IMR-90 (cell line): ENCODE measurements at regions not wholly inside any gene's neighbourhood (a gene's known extent, or its start where the extent isn't known, plus 50 kb on each side); places are given as distances from the start of the nearest gene placed in this dataset.

Experiments used
- ATAC-seq: fragments of 200-7000 bp; cut with Tn5 transposase; 2 replicates; pipeline ENCODE4 v1.9.1; 2020; ENCODE audit warnings: low read depth, mild to moderate bottlenecking, moderate library complexity
- BruUV-seq: library from RNA; stranded (reverse); fragments of 400-500 nt; replicated peaks from 2 replicates; lab custom pipeline; 2021; lab: Mats Ljungman, UMichigan
- CTCF ChIA-PET: fragments of 300-600 bp; formaldehyde crosslinking; extraction: SDS; loops from one replicate; lab custom pipeline; 2021; ENCODE audit warnings: antibody characterized with exemption; lab: Yijun Ruan, JAX
- POLR2A ChIA-PET: fragments of 300-600 bp; sonication (Branson Sonifier 250); formaldehyde crosslinking; loops from one replicate; lab custom pipeline; 2022; ENCODE audit warnings: antibody characterized with exemption; ENCODE audit not compliant: unreplicated experiment; lab: Charles Lee
- DNase-seq: peaks from one replicate; pipeline ENCODE4 v3.0.0; 2013
- H2AFZ ChIP-seq: replicated peaks from 2 replicates; pipeline ENCODE3; 2013; ENCODE audit warnings: low read length, mild to moderate bottlenecking; ENCODE audit not compliant: poor library complexity
- H2AK5ac ChIP-seq: 2 replicates; pipeline ENCODE4 v1.6.1; 2013; ENCODE audit warnings: low read depth, low read length, inconsistent platforms
- H2AK9ac ChIP-seq: replicated peaks from 2 replicates; pipeline ENCODE3; 2013; ENCODE audit warnings: mild to moderate bottlenecking, low read depth, low read length, moderate library complexity; ENCODE audit not compliant: poor library complexity
- H2BK120ac ChIP-seq: 2 replicates; pipeline ENCODE4 v1.6.1; 2013; ENCODE audit warnings: low read depth, low read length, inconsistent platforms
- H2BK15ac ChIP-seq: 3 replicates; pipeline ENCODE4 v1.6.1; 2013; ENCODE audit warnings: low read depth, low read length, inconsistent platforms
- H2BK20ac ChIP-seq: 2 replicates; pipeline ENCODE4 v1.6.1; 2013; ENCODE audit warnings: low read depth, mild to moderate bottlenecking, inconsistent platforms, low read length, moderate library complexity
- H2BK5ac ChIP-seq: 2 replicates; pipeline ENCODE4 v1.6.1; 2013; ENCODE audit warnings: mild to moderate bottlenecking, low read depth, low read length, inconsistent platforms; ENCODE audit not compliant: poor library complexity, severe bottlenecking
- H3K14ac ChIP-seq: replicated peaks from 2 replicates; pipeline ENCODE4 v1.6.1; 2013; ENCODE audit warnings: low read depth, low read length, inconsistent platforms
- H3K18ac ChIP-seq: 2 replicates; pipeline ENCODE4 v1.6.1; 2013; ENCODE audit warnings: low read depth, low read length, control low read depth
- H3K23ac ChIP-seq: 2 replicates; pipeline ENCODE4 v1.6.1; 2013; ENCODE audit warnings: low read depth, low read length, inconsistent platforms
- H3K27ac ChIP-seq: 2 replicates; pipeline ENCODE4 v1.5.1; 2013; ENCODE audit warnings: mild to moderate bottlenecking, control low read depth, low read length; ENCODE audit not compliant: insufficient read depth
- H3K27me3 ChIP-seq: 2 replicates; pipeline ENCODE4 v1.6.1; 2013; ENCODE audit warnings: low read length; ENCODE audit not compliant: control insufficient read depth, insufficient read depth
- H3K36me3 ChIP-seq: 2 replicates; pipeline ENCODE4 v1.6.1; 2013; ENCODE audit warnings: low read length, mixed read lengths; ENCODE audit not compliant: control insufficient read depth, insufficient read depth
- H3K4ac ChIP-seq: 2 replicates; pipeline ENCODE4 v1.6.1; 2013; ENCODE audit warnings: low read depth, low read length, inconsistent platforms
- H3K4me1 ChIP-seq: 2 replicates; pipeline ENCODE4 v1.6.1; 2013; ENCODE audit warnings: low read length, mixed read lengths; ENCODE audit not compliant: control insufficient read depth, insufficient read depth
- H3K4me2 ChIP-seq: 2 replicates; pipeline ENCODE4 v1.6.1; 2013; ENCODE audit warnings: low read depth, mild to moderate bottlenecking, control low read depth, low read length, moderate library complexity
- H3K4me3 ChIP-seq: 2 replicates; pipeline ENCODE4 v1.5.1; 2013; ENCODE audit warnings: low read depth, mild to moderate bottlenecking, control low read depth, low read length, moderate library complexity; ENCODE audit not compliant: insufficient read depth
- H3K56ac ChIP-seq: 2 replicates; pipeline ENCODE4 v1.6.1; 2013; ENCODE audit warnings: low read length, inconsistent platforms; ENCODE audit not compliant: insufficient read depth; ENCODE audit errors: extremely low read depth
- H3K79me1 ChIP-seq, 2 experiments: 2 replicates each; pipeline ENCODE4 v1.6.1; 2013; ENCODE audit warnings: low read length in 2 of 2, inconsistent platforms in 1 of 2, low read depth in 1 of 2
- H3K9ac ChIP-seq: 2 replicates; pipeline ENCODE4 v1.6.1; 2013; ENCODE audit warnings: low read depth, low read length, control low read depth
- H3K9me1 ChIP-seq: 2 replicates; pipeline ENCODE4 v1.6.1; 2013; ENCODE audit warnings: low read length, inconsistent platforms; ENCODE audit not compliant: insufficient read depth
- H3K9me3 ChIP-seq: 2 replicates; pipeline ENCODE4 v1.6.1; 2013; ENCODE audit warnings: low read length; ENCODE audit not compliant: control insufficient read depth, insufficient read depth
- H4K20me1 ChIP-seq: 2 replicates; pipeline ENCODE4 v1.6.1; 2013; ENCODE audit warnings: low read length, inconsistent platforms; ENCODE audit not compliant: insufficient read depth
- H4K5ac ChIP-seq: 2 replicates; pipeline ENCODE4 v1.6.1; 2013; ENCODE audit warnings: mild to moderate bottlenecking, low read depth, low read length, control low read depth
- H4K8ac ChIP-seq, 2 experiments: 2 replicates each; pipeline ENCODE4 v1.6.1; 2013; ENCODE audit warnings: low read depth in 2 of 2, low read length in 2 of 2, control low read depth in 1 of 2, inconsistent platforms in 1 of 2
- H4K91ac ChIP-seq: 2 replicates; pipeline ENCODE4 v1.6.1; 2013; ENCODE audit warnings: low read depth, low read length, inconsistent platforms; ENCODE audit not compliant: insufficient read depth
- BHLHE40 ChIP-seq: fragments of 150-350 bp; IDR thresholded peaks from 2 replicates; pipeline ENCODE4 v1.6.1; 2016; ENCODE audit warnings: mild to moderate bottlenecking, low read depth, low read length
- CEBPB ChIP-seq: IDR thresholded peaks from 2 replicates; pipeline ENCODE4 v1.6.1; 2012; ENCODE audit warnings: low read depth, low read length, improper control_type of control experiment
- CHD1 ChIP-seq: IDR thresholded peaks from 2 replicates; pipeline ENCODE4 v1.6.1; 2012; ENCODE audit warnings: low read depth, low read length, improper control_type of control experiment
- FOS ChIP-seq: fragments of 150-350 bp; IDR thresholded peaks from 2 replicates; pipeline ENCODE4 v1.6.1; 2016; ENCODE audit warnings: low read depth, low read length
- MAFK ChIP-seq: IDR thresholded peaks from 2 replicates; pipeline ENCODE4 v1.6.1; 2012; ENCODE audit warnings: low read depth, low read length, improper control_type of control experiment
- MAZ ChIP-seq: IDR thresholded peaks from 2 replicates; pipeline ENCODE4 v1.6.1; 2012; ENCODE audit warnings: low read depth, mild to moderate bottlenecking, low read length, improper control_type of control experiment, moderate library complexity, borderline replicate concordance
- MXI1 ChIP-seq: IDR thresholded peaks from 2 replicates; pipeline ENCODE4 v1.6.1; 2012; ENCODE audit warnings: low read depth, mild to moderate bottlenecking, low read length, moderate library complexity, borderline replicate concordance
- NFE2L2 ChIP-seq: fragments of 150-350 bp; IDR thresholded peaks from 2 replicates; pipeline ENCODE4 v1.6.1; 2016; ENCODE audit warnings: low read depth, mild to moderate bottlenecking, low read length
- POLR2A ChIP-seq: IDR thresholded peaks from 2 replicates; pipeline ENCODE4 v1.6.1; 2012; ENCODE audit warnings: mild to moderate bottlenecking, low read depth, low read length
- RAD21 ChIP-seq: IDR thresholded peaks from 2 replicates; pipeline ENCODE4 v1.6.1; 2012; ENCODE audit warnings: low read length, improper control_type of control experiment
- RCOR1 ChIP-seq: IDR thresholded peaks from 2 replicates; pipeline ENCODE4 v1.6.1; 2012; ENCODE audit warnings: mild to moderate bottlenecking, low read length, improper control_type of control experiment; ENCODE audit not compliant: insufficient replicate concordance
- RFX5 ChIP-seq: IDR thresholded peaks from 2 replicates; pipeline ENCODE4 v1.8.0; 2012; ENCODE audit warnings: low read depth, mild to moderate bottlenecking, low read length, moderate library complexity
- WGBS, 2 experiments: methylation state at CpG; one replicate each; pipeline versions ENCODE4 v1.1.5 to v1.1.7; 2013; ENCODE audit warnings: missing lambda C conversion rate in 2 of 2; ENCODE audit not compliant: insufficient read length in 1 of 2; ENCODE audit errors: extremely low coverage in 2 of 2; 5-methylcytosine and 5-hydroxymethylcytosine counted together
- dilution Hi-C: fragments of 300-500 bp; cut with HindIII; formaldehyde crosslinking; loops from one replicate; pipeline ENCODE4 v1.14.3; 2018; ENCODE audit warnings: low sequenced_read_pairs; ENCODE audit not compliant: unreplicated experiment
- in situ Hi-C: fragments of 300-500 bp; cut with MboI; formaldehyde crosslinking; loops from 3 replicates; pipeline ENCODE4 v1.14.3; 2019; ENCODE audit warnings: low sequenced_read_pairs, inconsistent platforms, mixed read lengths
- intact Hi-C: fragments of 100-400 bp; cut with micrococcal nuclease; formaldehyde crosslinking; loops from 2 replicates; pipeline ENCODE4 v1.10.0; 2022
- TF ChIP-seq, protein P1 (sequence below): conservative IDR thresholded peaks from 2 replicates; pipeline ENCODE4 v1.5.1; 2012; ENCODE audit warnings: mild to moderate bottlenecking, low read depth, low read length, improper control_type of control experiment
- TF ChIP-seq, protein P2 (sequence below): fragments of 150-350 bp; IDR thresholded peaks from 2 replicates; pipeline ENCODE4 v1.6.1; 2017; ENCODE audit warnings: mild to moderate bottlenecking, antibody characterized with exemption, low read length, low read depth
- TF ChIP-seq, protein P3 (sequence below): fragments of 150-350 bp; IDR thresholded peaks from 2 replicates; pipeline ENCODE4 v1.6.1; 2016; ENCODE audit warnings: low read depth, mild to moderate bottlenecking, low read length, moderate library complexity, borderline replicate concordance

GRCh38 chrX:146615628-146616348 is 193.8 kb upstream of the CXorf51B start:
- Histone ChIP-seq H3K9ac (no peak overlapping the region), H3K27ac (no peak overlapping the region), H4K20me1 (no peaks in the 10 kb centered on the region), H3K36me3 (no peaks in the 10 kb centered on the region), H3K9me1 (no peaks in the 10 kb centered on the region), H2AK9ac (no peak overlapping the region), H3K14ac (no peak overlapping the region), H3K4ac (no peak overlapping the region), H3K18ac (no peak overlapping the region), H3K56ac (no peak overlapping the region), H3K79me1 (no peaks in the 10 kb centered on the region), H4K8ac (no peak overlapping the region), H2AFZ (no peak overlapping the region), H3K4me2 (no peak overlapping the region), H3K4me1 (no peaks in the 10 kb centered on the region), H2BK5ac (no peak overlapping the region), H2BK15ac (no peak overlapping the region), H4K91ac (no peak overlapping the region), H2BK20ac (no peak overlapping the region), H3K4me3 (no peak overlapping the region), H3K27me3 (no peaks in the 10 kb centered on the region), H2BK120ac (no peak overlapping the region), H2AK5ac (no peak overlapping the region), H4K5ac (no peak overlapping the region), H3K9me3 (peaks cover 2% of the 10 kb centered on the region), H3K23ac (no peak overlapping the region)
- TF ChIP-seq FOS: no peak
- no peak for TF ChIP-seq MAZ
- TF ChIP-seq CEBPB: no peak
- TF ChIP-seq RAD21: no peak
- no peak for TF ChIP-seq BHLHE40
- TF ChIP-seq RFX5: no peak
- TF ChIP-seq MXI1: no peak
- no peak for TF ChIP-seq NFE2L2
- no peak for TF ChIP-seq MAFK
- no peak for TF ChIP-seq RCOR1
- TF ChIP-seq, protein P1, sequence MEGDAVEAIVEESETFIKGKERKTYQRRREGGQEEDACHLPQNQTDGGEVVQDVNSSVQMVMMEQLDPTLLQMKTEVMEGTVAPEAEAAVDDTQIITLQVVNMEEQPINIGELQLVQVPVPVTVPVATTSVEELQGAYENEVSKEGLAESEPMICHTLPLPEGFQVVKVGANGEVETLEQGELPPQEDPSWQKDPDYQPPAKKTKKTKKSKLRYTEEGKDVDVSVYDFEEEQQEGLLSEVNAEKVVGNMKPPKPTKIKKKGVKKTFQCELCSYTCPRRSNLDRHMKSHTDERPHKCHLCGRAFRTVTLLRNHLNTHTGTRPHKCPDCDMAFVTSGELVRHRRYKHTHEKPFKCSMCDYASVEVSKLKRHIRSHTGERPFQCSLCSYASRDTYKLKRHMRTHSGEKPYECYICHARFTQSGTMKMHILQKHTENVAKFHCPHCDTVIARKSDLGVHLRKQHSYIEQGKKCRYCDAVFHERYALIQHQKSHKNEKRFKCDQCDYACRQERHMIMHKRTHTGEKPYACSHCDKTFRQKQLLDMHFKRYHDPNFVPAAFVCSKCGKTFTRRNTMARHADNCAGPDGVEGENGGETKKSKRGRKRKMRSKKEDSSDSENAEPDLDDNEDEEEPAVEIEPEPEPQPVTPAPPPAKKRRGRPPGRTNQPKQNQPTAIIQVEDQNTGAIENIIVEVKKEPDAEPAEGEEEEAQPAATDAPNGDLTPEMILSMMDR: no peak
- no peak for TF ChIP-seq POLR2A
- no peak for TF ChIP-seq CHD1
- TF ChIP-seq, protein P2, sequence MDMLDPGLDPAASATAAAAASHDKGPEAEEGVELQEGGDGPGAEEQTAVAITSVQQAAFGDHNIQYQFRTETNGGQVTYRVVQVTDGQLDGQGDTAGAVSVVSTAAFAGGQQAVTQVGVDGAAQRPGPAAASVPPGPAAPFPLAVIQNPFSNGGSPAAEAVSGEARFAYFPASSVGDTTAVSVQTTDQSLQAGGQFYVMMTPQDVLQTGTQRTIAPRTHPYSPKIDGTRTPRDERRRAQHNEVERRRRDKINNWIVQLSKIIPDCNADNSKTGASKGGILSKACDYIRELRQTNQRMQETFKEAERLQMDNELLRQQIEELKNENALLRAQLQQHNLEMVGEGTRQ: no peak
- TF ChIP-seq, protein P3, sequence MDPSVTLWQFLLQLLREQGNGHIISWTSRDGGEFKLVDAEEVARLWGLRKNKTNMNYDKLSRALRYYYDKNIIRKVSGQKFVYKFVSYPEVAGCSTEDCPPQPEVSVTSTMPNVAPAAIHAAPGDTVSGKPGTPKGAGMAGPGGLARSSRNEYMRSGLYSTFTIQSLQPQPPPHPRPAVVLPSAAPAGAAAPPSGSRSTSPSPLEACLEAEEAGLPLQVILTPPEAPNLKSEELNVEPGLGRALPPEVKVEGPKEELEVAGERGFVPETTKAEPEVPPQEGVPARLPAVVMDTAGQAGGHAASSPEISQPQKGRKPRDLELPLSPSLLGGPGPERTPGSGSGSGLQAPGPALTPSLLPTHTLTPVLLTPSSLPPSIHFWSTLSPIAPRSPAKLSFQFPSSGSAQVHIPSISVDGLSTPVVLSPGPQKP: no peak
- dilution Hi-C loops: no loop called here
- POLR2A ChIA-PET: no interaction called here
- CTCF ChIA-PET: no interaction called here
- in situ Hi-C loops: no loop called here
- no TSS peak for BruUV-seq
- 0% methylated on average over 1 of the region's 6 CpGs; no CpG with 5 or more reads in 1 of the 2 experiments for WGBS, 2 experiments
- DNase-seq: no peak
- intact Hi-C loops: no loop called here
- ATAC-seq: no peak
